HCT116 (cell line): ENCODE measurements at regions not wholly inside any gene's neighbourhood (a gene's known extent, or its start where the extent isn't known, plus 50 kb on each side); places are given as distances from the start of the nearest gene placed in this dataset.

Experiments used
- ATAC-seq: fragments of 200-7000 bp; cut with Tn5 transposase; 2 replicates; pipeline ENCODE4 v1.9.1; 2020; ENCODE audit warnings: mild to moderate bottlenecking, moderate library complexity
- BruUV-seq: library from RNA; stranded (reverse); fragments of 400-500 nt; replicated peaks from 2 replicates; lab custom pipeline; 2021; lab: Mats Ljungman, UMichigan
- CTCF ChIA-PET: fragments of 300-600 bp; sonication (Branson Sonifier 250); formaldehyde crosslinking; loops from one replicate; lab custom pipeline; 2021; ENCODE audit warnings: antibody characterized with exemption; lab: Charles Lee
- POLR2A ChIA-PET: fragments of 300-600, 350-600 bp; sonication (Branson Sonifier 250); formaldehyde crosslinking; loops from one replicate; lab custom pipeline; 2021; ENCODE audit warnings: antibody characterized with exemption; lab: Charles Lee
- RAD21 ChIA-PET, 2 experiments: fragments of 300-600 bp; sonication (Branson Sonifier 250); formaldehyde crosslinking; loops; one replicate each; lab custom pipeline; 2023; ENCODE audit warnings: low total read pairs in 2 of 2; ENCODE audit not compliant: uncharacterized antibody in 2 of 2, unreplicated experiment in 2 of 2, low non-redundant PET in 1 of 2; lab: Charles Lee
- DNase-seq: peaks from one replicate; pipeline ENCODE4 v3.0.0-alpha.2; 2010; ENCODE audit warnings: low read depth, low spot score
- H2AFZ ChIP-seq: fragments of 200-600 bp; shearing (Covaris generic), sonication (generic); 2 replicates; pipeline ENCODE4 v1.6.1; 2017; ENCODE audit warnings: low read depth, mixed run types, mixed read lengths, antibody characterized with exemption, low read length; ENCODE audit not compliant: poor library complexity, severe bottlenecking
- H3K27ac ChIP-seq: 2 replicates; pipeline ENCODE4 v1.5.1; 2012; ENCODE audit warnings: low read depth, low read length
- H3K27me3 ChIP-seq: fragments of 200-600 bp; sonication (generic); 2 replicates; pipeline ENCODE4 v1.6.1; 2016; ENCODE audit warnings: mixed run types, low read length, mixed read lengths; ENCODE audit not compliant: insufficient read depth
- H3K36me3 ChIP-seq, 2 experiments: fragments of 200-500 bp in 1 of 2; fragments of 200-600 bp in 1 of 2; sonication (Bioruptor generic) in 1 of 2; sonication (generic) in 1 of 2; 2 replicates each; pipeline versions ENCODE4 v1.5.1 to v1.6.1; 2014 to 2016; ENCODE audit warnings: low read length in 2 of 2, inconsistent platforms in 1 of 2, mixed read lengths in 1 of 2, mixed run types in 1 of 2; ENCODE audit not compliant: insufficient read depth in 2 of 2, control insufficient read depth in 1 of 2
- H3K4me1 ChIP-seq, 2 experiments: fragments of 200-600 bp in 1 of 2; sonication (generic) in 1 of 2; 2 replicates each; pipeline versions ENCODE4 v1.5.1 to v1.6.1; 2012 to 2017; ENCODE audit warnings: low read length in 2 of 2, inconsistent platforms in 1 of 2, mild to moderate bottlenecking in 1 of 2, mixed read lengths in 1 of 2, mixed run types in 1 of 2, moderate library complexity in 1 of 2; ENCODE audit not compliant: insufficient read depth in 2 of 2, control insufficient read depth in 1 of 2
- H3K4me2 ChIP-seq: fragments of 200-600 bp; sonication (generic); 2 replicates; pipeline ENCODE4 v1.6.1; 2017; ENCODE audit warnings: mixed run types, low read length, mixed read lengths
- H3K4me3 ChIP-seq, 2 experiments: fragments of 200-600 bp in 1 of 2; sonication (generic) in 1 of 2; replicated peaks in 1 of 2; 2 replicates each; pipeline ENCODE4 v1.5.1; 2011 to 2016; ENCODE audit warnings: low read length in 2 of 2, control low read depth in 1 of 2, low read depth in 1 of 2, mild to moderate bottlenecking in 1 of 2, mixed read lengths in 1 of 2, mixed run types in 1 of 2
- H3K79me2 ChIP-seq: fragments of 200-600 bp; sonication (generic); 2 replicates; pipeline ENCODE4 v1.6.1; 2017; ENCODE audit warnings: mild to moderate bottlenecking, mixed run types, low read length, moderate library complexity, mixed read lengths; ENCODE audit not compliant: insufficient read depth
- H3K9ac ChIP-seq: fragments of 200-600 bp; sonication (generic); 2 replicates; pipeline ENCODE4 v1.6.1; 2016; ENCODE audit warnings: low read length, mixed read lengths
- H3K9me2 ChIP-seq: fragments of 200-600 bp; sonication (generic), shearing (Covaris generic); 2 replicates; pipeline ENCODE4 v1.6.1; 2017; ENCODE audit warnings: mixed run types, mild to moderate bottlenecking, moderate library complexity; ENCODE audit not compliant: insufficient read depth
- H3K9me3 ChIP-seq, 2 experiments: fragments of 200-500 bp in 1 of 2; fragments of 200-600 bp in 1 of 2; sonication (Bioruptor generic) in 1 of 2; sonication (generic) in 1 of 2; 2 replicates each; pipeline ENCODE4 v1.6.1; 2014 to 2017; ENCODE audit warnings: low read length in 2 of 2, mixed read lengths in 2 of 2, inconsistent platforms in 1 of 2, low read depth in 1 of 2, mild to moderate bottlenecking in 1 of 2, mixed run types in 1 of 2, moderate library complexity in 1 of 2; ENCODE audit not compliant: control insufficient read depth in 1 of 2, insufficient read depth in 1 of 2
- H4K20me1 ChIP-seq: fragments of 200-600 bp; sonication (generic), shearing (Covaris generic); 2 replicates; pipeline ENCODE4 v1.6.1; 2017; ENCODE audit warnings: mixed run types, mild to moderate bottlenecking, moderate library complexity; ENCODE audit not compliant: insufficient read depth
- ATF3 ChIP-seq: IDR thresholded peaks from 2 replicates; pipeline ENCODE4 v1.6.1; 2012
- CTCF ChIP-seq, 3 experiments: fragments of 200-600 bp in 1 of 3; sonication (generic) in 1 of 3; IDR thresholded peaks in 2 of 3; conservative IDR thresholded peaks in 1 of 3; 2 replicates each; pipeline ENCODE4 v1.5.1; 2012 to 2017; ENCODE audit warnings: low read depth in 2 of 3, low read length in 2 of 3, antibody characterized with exemption in 1 of 3, borderline replicate concordance in 1 of 3, control low read depth in 1 of 3, mild to moderate bottlenecking in 1 of 3, mixed read lengths in 1 of 3, mixed run types in 1 of 3, moderate library complexity in 1 of 3; ENCODE audit not compliant: insufficient read depth in 1 of 3
- EGR1 ChIP-seq: IDR thresholded peaks from 2 replicates; pipeline ENCODE4 v1.6.1; 2012; ENCODE audit warnings: low read depth
- EZH2 ChIP-seq: fragments of 200-600 bp; sonication (generic); IDR thresholded peaks from 2 replicates; pipeline ENCODE4 v1.6.1; 2017; ENCODE audit warnings: antibody characterized with exemption, mixed run types
- EZH2phosphoT487 ChIP-seq: fragments of 200-600 bp; IDR thresholded peaks from 2 replicates; pipeline ENCODE4 v1.6.1; 2018; ENCODE audit warnings: antibody characterized with exemption, borderline replicate concordance
- FOSL1 ChIP-seq: IDR thresholded peaks from 2 replicates; pipeline ENCODE4 v1.6.1; 2012; ENCODE audit warnings: low read depth
- JUND ChIP-seq: IDR thresholded peaks from 2 replicates; pipeline ENCODE4 v1.6.1; 2012
- POLR2A ChIP-seq: IDR thresholded peaks from 2 replicates; pipeline ENCODE4 v1.7.0; 2011; ENCODE audit warnings: borderline replicate concordance; ENCODE audit not compliant: insufficient read depth, insufficient read length; ENCODE audit errors: extremely low read depth
- REST ChIP-seq: IDR thresholded peaks from 2 replicates; pipeline ENCODE4 v1.6.1; 2012; ENCODE audit warnings: low read depth
- SIN3A ChIP-seq: IDR thresholded peaks from 2 replicates; pipeline ENCODE4 v1.6.1; 2012; ENCODE audit warnings: low read depth
- SP1 ChIP-seq: IDR thresholded peaks from 2 replicates; pipeline ENCODE4 v1.6.1; 2012; ENCODE audit warnings: low read depth
- TCF7L2 ChIP-seq: IDR thresholded peaks from 2 replicates; pipeline ENCODE4 v1.7.0; 2011; ENCODE audit warnings: borderline replicate concordance, inconsistent platforms; ENCODE audit not compliant: insufficient read depth, insufficient read length; ENCODE audit errors: extremely low read depth
- YY1 ChIP-seq: IDR thresholded peaks from 2 replicates; pipeline ENCODE4 v1.6.1; 2011; ENCODE audit warnings: low read length, low read depth, moderate library complexity, mild to moderate bottlenecking; ENCODE audit not compliant: insufficient replicate concordance; ENCODE audit errors: extremely low read depth
- ZNF274 ChIP-seq: fragments of 200-500 bp; sonication (Bioruptor generic); IDR thresholded peaks from 2 replicates; pipeline ENCODE4 v1.6.1; 2014; ENCODE audit warnings: mild to moderate bottlenecking, low read depth, low read length, inconsistent platforms
- intact Hi-C: fragments of 100-400 bp; cut with micrococcal nuclease; formaldehyde crosslinking; loops from 2 replicates; pipeline ENCODE4 v1.10.0; 2022

GRCh38 chr13:76326343-76326742 is 559.9 kb downstream of the KCTD12 start (continued):
- no peak for TF ChIP-seq REST
- TF ChIP-seq SP1, result no peak
- TF ChIP-seq EZH2, result no peak
- no peak for TF ChIP-seq YY1
- no peak for TF ChIP-seq JUND
- TF ChIP-seq EGR1, result no peak
- TF ChIP-seq FOSL1, result no peak
- no peak for TF ChIP-seq ATF3

GRCh38 chr13:76319921-76320320 is 566.3 kb downstream of the KCTD12 start:
- Histone ChIP-seq H2AFZ (no peak overlapping the region), H3K4me2 (no peak overlapping the region), H3K9me3 (no peaks in the 10 kb centered on the region; a peak in 1 of 4 replicates), H3K27me3 (no peaks in the 10 kb centered on the region), H3K36me3 (no peaks in the 10 kb centered on the region), H3K4me1 (no peaks in the 10 kb centered on the region), H3K9ac (no peak overlapping the region), H3K9me2 (no peaks in the 10 kb centered on the region), H4K20me1 (no peaks in the 10 kb centered on the region), H3K79me2 (no peaks in the 10 kb centered on the region), H3K4me3 (no peak overlapping the region), H3K27ac (no peak overlapping the region)
- BruUV-seq, result no TSS peak
- ChIA-PET CTCF (no interaction called here), POLR2A (no interaction called here), RAD21 (no interaction called here)
- no peak for ATAC-seq
- no peak for DNase-seq
- TF ChIP-seq EZH2phosphoT487 (no peak), POLR2A (no peak), REST (no peak), EGR1 (no peak), TCF7L2 (no peak), CTCF (IDR thresholded peaks at IDR 0.05 in 2 of 3, conservative IDR thresholded peaks at IDR 0.05 in 1 of 3; ENCODE audit: borderline replicate concordance in 1 of 3, insufficient read depth in 1 of 3, low read depth in 2 of 3, low read length in 2 of 3) (no peak), FOSL1 (no peak), ZNF274 (no peak), YY1 (no peak), SIN3A (no peak)
- intact Hi-C loops, result no loop called here
